SK-N-SH (cell line): ENCODE measurements at regions not wholly inside any gene's neighbourhood (a gene's known extent, or its start where the extent isn't known, plus 50 kb on each side); places are given as distances from the start of the nearest gene placed in this dataset.

Experiments
- CTCF ChIA-PET: fragments of 300-600, 350-600 bp; formaldehyde crosslinking; extraction: SDS; loops from one replicate; lab custom pipeline; 2021; lab: Yijun Ruan, JAX
- POLR2A ChIA-PET: fragments of 350-600 bp; sonication (Branson Sonifier 250); formaldehyde crosslinking; extraction: SDS; loops from one replicate; lab custom pipeline; 2020; ENCODE audit warnings: antibody characterized with exemption, inconsistent platforms; lab: Yijun Ruan, JAX
- DNase-seq: peaks from one replicate; pipeline ENCODE4 v3.0.0; 2012
- H2AFZ ChIP-seq: fragments of 200-600 bp; sonication (generic); 2 replicates; pipeline ENCODE4 v1.8.1; 2016; ENCODE audit warnings: antibody characterized with exemption, mild to moderate bottlenecking, low read depth
- H3F3A ChIP-seq: fragments of 200-600 bp; sonication (generic); replicated peaks from 2 replicates; pipeline ENCODE3; 2016; ENCODE audit warnings: antibody characterized with exemption, mild to moderate bottlenecking; ENCODE audit not compliant: insufficient read depth
- H3K27ac ChIP-seq, 2 experiments: fragments of 200-500 bp in 1 of 2; fragments of 200-600 bp in 1 of 2; sonication (Bioruptor generic) in 1 of 2; sonication (generic), shearing (Covaris generic) in 1 of 2; 2 replicates each; pipeline versions ENCODE4 v1.5.1 to v1.6.1; 2014 to 2016; ENCODE audit warnings: low read depth in 2 of 2, inconsistent platforms in 1 of 2, low read length in 1 of 2, mild to moderate bottlenecking in 1 of 2, mixed read lengths in 1 of 2
- H3K27me3 ChIP-seq: fragments of 200-600 bp; sonication (generic), shearing (Covaris generic); 2 replicates; pipeline ENCODE4 v1.6.1; 2016; ENCODE audit warnings: mixed run types; ENCODE audit not compliant: insufficient read depth
- H3K36me3 ChIP-seq, 2 experiments: fragments of 200-500 bp in 1 of 2; fragments of 200-600 bp in 1 of 2; sonication (Bioruptor generic) in 1 of 2; sonication (generic) in 1 of 2; replicated peaks in 1 of 2; 2 replicates each; pipeline versions ENCODE3 to v1.5.1; 2014 to 2016; ENCODE audit warnings: low read length in 1 of 2, mild to moderate bottlenecking in 1 of 2; ENCODE audit not compliant: insufficient read depth in 2 of 2, control insufficient read depth in 1 of 2
- H3K4me1 ChIP-seq, 2 experiments: fragments of 200-500 bp in 1 of 2; fragments of 200-600 bp in 1 of 2; sonication (Bioruptor generic) in 1 of 2; sonication (generic), shearing (Covaris generic) in 1 of 2; 2 replicates each; pipeline versions ENCODE4 v1.5.1 to v1.6.1; 2014 to 2016; ENCODE audit warnings: low read depth in 1 of 2, low read length in 1 of 2, mixed run types in 1 of 2; ENCODE audit not compliant: insufficient read depth in 2 of 2, control insufficient read depth in 1 of 2
- H3K4me2 ChIP-seq: fragments of 200-600 bp; sonication (generic), shearing (Covaris generic); 2 replicates; pipeline ENCODE4 v1.6.1; 2017; ENCODE audit warnings: mixed run types
- H3K4me3 ChIP-seq, 2 experiments: fragments of 200-500 bp in 1 of 2; fragments of 200-600 bp in 1 of 2; sonication (Bioruptor generic) in 1 of 2; sonication (generic), shearing (Covaris generic) in 1 of 2; 2 replicates each; pipeline versions ENCODE4 v1.5.1 to v1.8.1; 2014 to 2016; ENCODE audit warnings: low read depth in 2 of 2, inconsistent platforms in 1 of 2, low read length in 1 of 2, mild to moderate bottlenecking in 1 of 2, mixed read lengths in 1 of 2, moderate library complexity in 1 of 2
- H3K79me2 ChIP-seq: fragments of 200-600 bp; sonication (generic); 2 replicates; pipeline ENCODE4 v1.8.1; 2017; ENCODE audit warnings: mild to moderate bottlenecking; ENCODE audit not compliant: insufficient read depth
- H3K9ac ChIP-seq: fragments of 200-600 bp; sonication (generic); 2 replicates; pipeline ENCODE4 v1.6.1; 2017; ENCODE audit warnings: mixed run types
- H3K9me2 ChIP-seq: fragments of 200-600 bp; sonication (generic); 2 replicates; pipeline ENCODE4 v1.6.1; 2017; ENCODE audit warnings: mixed run types
- H3K9me3 ChIP-seq: fragments of 200-600 bp; sonication (generic); 2 replicates; pipeline ENCODE4 v1.6.1; 2017; ENCODE audit warnings: mixed run types, mild to moderate bottlenecking, moderate library complexity
- H4K20me1 ChIP-seq: fragments of 200-600 bp; sonication (generic); 2 replicates; pipeline ENCODE4 v1.6.1; 2017; ENCODE audit warnings: mild to moderate bottlenecking, mixed run types; ENCODE audit not compliant: insufficient read depth
- EP300 ChIP-seq, 2 experiments: IDR thresholded peaks; 2 replicates each; pipeline versions ENCODE4 v1.4.0 to v1.6.1; 2012; ENCODE audit warnings: borderline replicate concordance in 1 of 2, low read depth in 1 of 2, low read length in 1 of 2
- EZH2phosphoT487 ChIP-seq: fragments of 200-600 bp; sonication (generic); IDR thresholded peaks from 2 replicates; pipeline ENCODE4 v1.6.1; 2017; ENCODE audit warnings: low read depth, mixed run types, mild to moderate bottlenecking, antibody characterized with exemption, moderate library complexity, borderline replicate concordance
- FOXM1 ChIP-seq: IDR thresholded peaks from 2 replicates; pipeline ENCODE4 v1.4.0; 2012; ENCODE audit warnings: low read depth, mild to moderate bottlenecking
- IRF3 ChIP-seq: fragments of 150-350 bp; IDR thresholded peaks from 2 replicates; pipeline ENCODE4 v1.6.1; 2016; ENCODE audit warnings: mild to moderate bottlenecking, low read depth, low read length
- JUND ChIP-seq: IDR thresholded peaks from 2 replicates; pipeline ENCODE4 v1.4.0; 2012
- POLR2AphosphoS5 ChIP-seq: IDR thresholded peaks from 2 replicates; pipeline ENCODE4 v1.6.1; 2012; ENCODE audit warnings: low read depth, low read length
- RAD21 ChIP-seq: IDR thresholded peaks from 2 replicates; pipeline ENCODE4 v1.6.1; 2012; ENCODE audit warnings: mild to moderate bottlenecking, low read length
- RFX5 ChIP-seq: IDR thresholded peaks from 2 replicates; pipeline ENCODE4 v1.6.1; 2012; ENCODE audit warnings: mild to moderate bottlenecking, improper control_type of control experiment, low read length
- TCF12 ChIP-seq: IDR thresholded peaks from 2 replicates; pipeline ENCODE4 v1.4.0; 2012
- YY1 ChIP-seq: IDR thresholded peaks from 2 replicates; pipeline ENCODE4 v1.4.0; 2012; ENCODE audit warnings: low read depth, mild to moderate bottlenecking
- WGBS: methylation state at CpG from one replicate; pipeline ENCODE4 v1.1.6; 2017; ENCODE audit warnings: low lambda C conversion rate; 5-methylcytosine and 5-hydroxymethylcytosine counted together
- TF ChIP-seq, protein P1 (sequence below): IDR thresholded peaks from 2 replicates; pipeline ENCODE4 v1.4.0; 2012; ENCODE audit warnings: low read depth, borderline replicate concordance
- TF ChIP-seq, protein P2 (sequence below): IDR thresholded peaks from 2 replicates; pipeline ENCODE4 v1.6.1; 2012; ENCODE audit warnings: mild to moderate bottlenecking, low read depth, low read length, moderate library complexity

DNA sequence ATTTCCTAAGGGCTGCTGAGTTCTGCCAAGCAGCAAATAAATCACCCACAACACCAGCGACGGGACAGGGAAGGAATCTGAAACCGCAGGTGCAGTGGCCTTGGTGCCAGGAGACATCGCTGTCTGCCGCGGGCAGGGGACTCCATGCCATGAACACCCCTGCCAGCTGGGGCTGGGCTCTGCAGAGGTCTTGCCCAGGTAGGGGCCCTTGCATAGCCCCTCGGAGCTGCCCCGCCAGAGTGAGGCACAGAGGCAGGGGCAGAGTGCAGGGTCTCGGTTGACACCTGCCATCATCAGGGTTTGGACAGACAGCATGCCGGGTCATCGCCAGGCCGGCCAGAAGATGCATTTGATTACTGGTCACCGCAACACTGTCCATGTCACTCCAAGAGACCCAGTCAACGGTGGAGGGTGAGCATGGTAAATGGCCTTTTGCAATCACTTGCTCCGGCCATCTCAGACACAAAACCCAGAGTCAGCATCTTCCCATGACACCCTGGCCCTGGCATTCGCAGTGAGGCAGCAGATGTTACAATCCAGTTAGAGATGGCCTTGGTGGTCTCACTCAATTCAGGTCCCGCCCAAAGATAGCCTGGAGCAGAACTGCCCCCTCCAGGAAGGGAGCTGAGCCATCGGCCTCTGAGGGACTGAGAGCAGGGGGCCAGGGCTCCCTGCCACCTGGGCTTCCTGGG lies 255.4 kb downstream of the NDUFA10 start (continued):
- TF ChIP-seq JUND = no peak
- TF ChIP-seq RFX5 = no peak
- no peak for TF ChIP-seq YY1
- no peak for TF ChIP-seq EZH2phosphoT487
- no peak for TF ChIP-seq FOXM1
- TF ChIP-seq, all 33 proteins: peak for 0

GRCh38 chr2:239768907-239769553 lies 256.1 kb downstream of the NDUFA10 start:
- no peak overlapping the region for H2AFZ ChIP-seq
- no peaks in the 10 kb centered on the region for H3K79me2 ChIP-seq
- H3K9ac ChIP-seq = no peak overlapping the region
- TF ChIP-seq JUND (no peak), YY1 (no peak), TCF12 (no peak), RAD21 (no peak), IRF3 (no peak), FOXM1 (no peak)
- TF ChIP-seq, protein P1, sequence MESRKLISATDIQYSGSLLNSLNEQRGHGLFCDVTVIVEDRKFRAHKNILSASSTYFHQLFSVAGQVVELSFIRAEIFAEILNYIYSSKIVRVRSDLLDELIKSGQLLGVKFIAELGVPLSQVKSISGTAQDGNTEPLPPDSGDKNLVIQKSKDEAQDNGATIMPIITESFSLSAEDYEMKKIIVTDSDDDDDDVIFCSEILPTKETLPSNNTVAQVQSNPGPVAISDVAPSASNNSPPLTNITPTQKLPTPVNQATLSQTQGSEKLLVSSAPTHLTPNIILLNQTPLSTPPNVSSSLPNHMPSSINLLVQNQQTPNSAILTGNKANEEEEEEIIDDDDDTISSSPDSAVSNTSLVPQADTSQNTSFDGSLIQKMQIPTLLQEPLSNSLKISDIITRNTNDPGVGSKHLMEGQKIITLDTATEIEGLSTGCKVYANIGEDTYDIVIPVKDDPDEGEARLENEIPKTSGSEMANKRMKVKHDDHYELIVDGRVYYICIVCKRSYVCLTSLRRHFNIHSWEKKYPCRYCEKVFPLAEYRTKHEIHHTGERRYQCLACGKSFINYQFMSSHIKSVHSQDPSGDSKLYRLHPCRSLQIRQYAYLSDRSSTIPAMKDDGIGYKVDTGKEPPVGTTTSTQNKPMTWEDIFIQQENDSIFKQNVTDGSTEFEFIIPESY = no peak
- H3K4me1 ChIP-seq = peaks cover 0 to 18% of the 10 kb centered on the region in 2 experiments; a peak in 1 of 4 replicates
- no peaks in the 10 kb centered on the region for H4K20me1 ChIP-seq
- no peaks in the 10 kb centered on the region for H3K9me3 ChIP-seq
- H3K27ac ChIP-seq = no peak overlapping the region
- H3K4me3 ChIP-seq = no peak overlapping the region
- no peaks in the 10 kb centered on the region for H3K9me2 ChIP-seq
- ChIA-PET POLR2A (no interaction called here), CTCF (no interaction called here)
- H3F3A ChIP-seq = no peaks in the 10 kb centered on the region
- no peaks in the 10 kb centered on the region for H3K36me3 ChIP-seq
- H3K4me2 ChIP-seq = no peak overlapping the region
- WGBS = 51% methylated on average over 10 of the region's 10 CpGs
- DNase-seq = no peak
- no peaks in the 10 kb centered on the region for H3K27me3 ChIP-seq

DNA sequence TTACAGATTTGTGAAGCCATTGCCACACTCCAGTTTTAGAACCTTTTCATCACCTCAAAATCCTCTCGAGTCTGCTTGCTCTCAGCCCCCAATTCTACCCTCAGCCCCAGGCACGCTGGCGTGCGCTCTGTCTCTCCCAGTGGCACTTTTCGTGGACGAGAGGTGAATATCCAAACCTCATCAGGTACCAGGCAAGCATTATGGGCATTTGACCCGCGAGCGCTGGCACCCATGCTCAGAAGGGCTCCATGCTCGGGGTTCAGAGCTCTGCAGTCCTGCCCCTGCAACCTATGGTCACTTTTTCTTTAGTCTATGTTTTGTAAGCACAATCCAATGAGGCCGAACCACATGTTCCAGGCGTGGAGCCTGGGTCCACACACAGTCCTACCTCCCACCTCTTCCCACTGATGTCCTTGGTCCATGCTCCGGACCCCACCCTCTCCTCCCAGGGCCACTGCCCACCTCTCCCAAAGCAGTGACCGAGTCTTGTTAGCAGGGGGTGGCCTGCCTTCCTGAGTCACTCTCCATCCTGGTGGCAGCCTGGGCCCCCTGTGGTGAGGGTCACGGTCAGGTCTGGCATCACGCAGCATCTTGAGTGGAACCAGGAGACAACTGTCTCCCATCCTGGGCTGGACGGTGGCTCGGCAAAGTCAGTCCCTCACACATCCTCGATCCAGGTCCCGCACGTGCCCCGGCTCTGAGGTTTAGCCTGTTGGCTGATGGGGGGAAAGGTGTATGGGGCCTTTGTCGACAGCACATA lies 256.9 kb downstream of the NDUFA10 start:
- H3K79me2 ChIP-seq = no peaks in the 10 kb centered on the region
- CTCF ChIA-PET = no interaction called here
- peaks cover 0 to 23% of the 10 kb centered on the region in 2 experiments; a peak in 1 of 4 replicates for H3K4me1 ChIP-seq
- WGBS = 56% methylated on average over 23 of the region's 23 CpGs
- H3F3A ChIP-seq = no peaks in the 10 kb centered on the region
- no peak overlapping the region for H3K27ac ChIP-seq
- no peaks in the 10 kb centered on the region for H3K9me2 ChIP-seq
- H3K9me3 ChIP-seq = no peaks in the 10 kb centered on the region
- H3K4me3 ChIP-seq = no peak overlapping the region
- POLR2A ChIA-PET = no interaction called here
- no peak overlapping the region for H2AFZ ChIP-seq
- no peak overlapping the region for H3K4me2 ChIP-seq
- DNase-seq = no peak
- no peaks in the 10 kb centered on the region for H3K36me3 ChIP-seq
- H3K9ac ChIP-seq = no peak overlapping the region
- no peaks in the 10 kb centered on the region for H4K20me1 ChIP-seq
- TF ChIP-seq POLR2AphosphoS5 (no peak), EP300 (IDR thresholded peaks at IDR 0.05; ENCODE audit: borderline replicate concordance in 1 of 2, low read depth in 1 of 2, low read length in 1 of 2) (no peak)
- TF ChIP-seq, protein P2, sequence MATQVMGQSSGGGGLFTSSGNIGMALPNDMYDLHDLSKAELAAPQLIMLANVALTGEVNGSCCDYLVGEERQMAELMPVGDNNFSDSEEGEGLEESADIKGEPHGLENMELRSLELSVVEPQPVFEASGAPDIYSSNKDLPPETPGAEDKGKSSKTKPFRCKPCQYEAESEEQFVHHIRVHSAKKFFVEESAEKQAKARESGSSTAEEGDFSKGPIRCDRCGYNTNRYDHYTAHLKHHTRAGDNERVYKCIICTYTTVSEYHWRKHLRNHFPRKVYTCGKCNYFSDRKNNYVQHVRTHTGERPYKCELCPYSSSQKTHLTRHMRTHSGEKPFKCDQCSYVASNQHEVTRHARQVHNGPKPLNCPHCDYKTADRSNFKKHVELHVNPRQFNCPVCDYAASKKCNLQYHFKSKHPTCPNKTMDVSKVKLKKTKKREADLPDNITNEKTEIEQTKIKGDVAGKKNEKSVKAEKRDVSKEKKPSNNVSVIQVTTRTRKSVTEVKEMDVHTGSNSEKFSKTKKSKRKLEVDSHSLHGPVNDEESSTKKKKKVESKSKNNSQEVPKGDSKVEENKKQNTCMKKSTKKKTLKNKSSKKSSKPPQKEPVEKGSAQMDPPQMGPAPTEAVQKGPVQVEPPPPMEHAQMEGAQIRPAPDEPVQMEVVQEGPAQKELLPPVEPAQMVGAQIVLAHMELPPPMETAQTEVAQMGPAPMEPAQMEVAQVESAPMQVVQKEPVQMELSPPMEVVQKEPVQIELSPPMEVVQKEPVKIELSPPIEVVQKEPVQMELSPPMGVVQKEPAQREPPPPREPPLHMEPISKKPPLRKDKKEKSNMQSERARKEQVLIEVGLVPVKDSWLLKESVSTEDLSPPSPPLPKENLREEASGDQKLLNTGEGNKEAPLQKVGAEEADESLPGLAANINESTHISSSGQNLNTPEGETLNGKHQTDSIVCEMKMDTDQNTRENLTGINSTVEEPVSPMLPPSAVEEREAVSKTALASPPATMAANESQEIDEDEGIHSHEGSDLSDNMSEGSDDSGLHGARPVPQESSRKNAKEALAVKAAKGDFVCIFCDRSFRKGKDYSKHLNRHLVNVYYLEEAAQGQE = no peak
- TF ChIP-seq, all 33 proteins: peak for 0
- no peaks in the 10 kb centered on the region for H3K27me3 ChIP-seq
